ENCODE measurements at regions not wholly inside any gene's neighbourhood (a gene's known extent, or its start where the extent isn't known, plus 50 kb on each side); places are given as distances from the start of the nearest gene placed in this dataset.

GRCh38 chr4:171674781-171675180, 138.4 kb upstream of the GALNTL6 start:
- ATAC-seq: no peak
- H3K36me3 Mint-ChIP-seq: no peaks in the 10 kb centered on the region

GRCh38 chr4:171668403-171668802, 144.8 kb upstream of the GALNTL6 start:
- DNase-seq (ENCODE audit: low spot score) (no peak), ATAC-seq (no peak)
- no peaks in the 10 kb centered on the region for H3K36me3 Mint-ChIP-seq
- no peaks in the 10 kb centered on the region for H3K27me3 Mint-ChIP-seq
- H3K4me1 Mint-ChIP-seq (ENCODE audit: low read depth in 2 of 2): no peaks in the 10 kb centered on the region
- no peak overlapping the region for H3K27ac Mint-ChIP-seq
- H3K4me3 Mint-ChIP-seq: no peak overlapping the region
- H3K9me3 Mint-ChIP-seq: peaks cover 4% of the 10 kb centered on the region

More at GRCh38 chr4:171674781-171675180, 138.4 kb upstream of the GALNTL6 start:
- H3K9me3 Mint-ChIP-seq: peaks cover 3% of the 10 kb centered on the region
- H3K27ac Mint-ChIP-seq: no peak overlapping the region
- no peak overlapping the region for H3K4me3 Mint-ChIP-seq
- H3K27me3 Mint-ChIP-seq: no peaks in the 10 kb centered on the region
- H3K4me1 Mint-ChIP-seq (ENCODE audit: low read depth in 2 of 2): no peaks in the 10 kb centered on the region
- DNase-seq (ENCODE audit: low spot score): no peak

- Mint-ChIP-seq H3K4me1 (ENCODE audit: low read depth in 2 of 2) (no peaks in the 10 kb centered on the region), H3K36me3 (no peaks in the 10 kb centered on the region), H3K9me3 (peaks cover 4% of the 10 kb centered on the region), H3K27me3 (no peaks in the 10 kb centered on the region), H3K4me3 (no peak overlapping the region), H3K27ac (no peak overlapping the region)
- no peak for DNase-seq (ENCODE audit: low spot score)
- ATAC-seq: no peak
Observed at GRCh38 chr4:171667906-171668305, 145.3 kb upstream of the GALNTL6 start.

- Mint-ChIP-seq H3K27me3 (no peaks in the 10 kb centered on the region), H3K9me3 (peaks cover 9% of the 10 kb centered on the region), H3K36me3 (no peaks in the 10 kb centered on the region), H3K4me1 (ENCODE audit: low read depth in 2 of 2) (no peaks in the 10 kb centered on the region), H3K4me3 (no peak overlapping the region), H3K27ac (no peak overlapping the region)
- ATAC-seq (no peak), DNase-seq (ENCODE audit: low spot score) (no peak)
Observed at GRCh38 chr4:171651071-171651470, 162.1 kb upstream of the GALNTL6 start.

GRCh38 chr4:171650543-171650942, 162.7 kb upstream of the GALNTL6 start:
- Mint-ChIP-seq H3K27me3 (no peaks in the 10 kb centered on the region), H3K27ac (no peak overlapping the region), H3K4me3 (no peak overlapping the region), H3K36me3 (no peaks in the 10 kb centered on the region), H3K4me1 (ENCODE audit: low read depth in 2 of 2) (no peaks in the 10 kb centered on the region), H3K9me3 (peaks cover 9% of the 10 kb centered on the region)
- no peak for DNase-seq (ENCODE audit: low spot score)
- no peak for ATAC-seq

GRCh38 chr4:171648926-171649325, 164.3 kb upstream of the GALNTL6 start:
- Mint-ChIP-seq H3K4me1 (ENCODE audit: low read depth in 2 of 2) (peaks cover 0 to 5% of the 10 kb centered on the region in 2 donors), H3K4me3 (no peak overlapping the region), H3K36me3 (no peaks in the 10 kb centered on the region), H3K27me3 (no peaks in the 10 kb centered on the region), H3K9me3 (peaks cover 4% of the 10 kb centered on the region), H3K27ac (no peak overlapping the region)
- DNase-seq (ENCODE audit: low spot score): no peak
- ATAC-seq: no peak

- Mint-ChIP-seq H3K27ac (no peak overlapping the region), H3K36me3 (no peaks in the 10 kb centered on the region), H3K4me3 (no peak overlapping the region), H3K27me3 (no peaks in the 10 kb centered on the region), H3K4me1 (ENCODE audit: low read depth in 2 of 2) (peaks cover 0 to 11% of the 10 kb centered on the region in 2 donors), H3K9me3 (peaks cover 4% of the 10 kb centered on the region)
- DNase-seq (ENCODE audit: low spot score) (no peak), ATAC-seq (no peak)
Observed at GRCh38 chr4:171646984-171647383, 166.2 kb upstream of the GALNTL6 start.

GRCh38 chr4:171644430-171645057, 168.7 kb upstream of the GALNTL6 start:
- no peak for DNase-seq (ENCODE audit: low spot score)
- peak; percentile 36 to 76 for ATAC-seq
- H3K4me1 Mint-ChIP-seq (ENCODE audit: low read depth in 2 of 2): peaks cover 9 to 21% of the 10 kb centered on the region in 2 donors
- peaks cover 4% of the 10 kb centered on the region for H3K9me3 Mint-ChIP-seq
- no peaks in the 10 kb centered on the region for H3K27me3 Mint-ChIP-seq
- H3K27ac Mint-ChIP-seq: no peak overlapping the region
- no peak overlapping the region for H3K4me3 Mint-ChIP-seq
- no peaks in the 10 kb centered on the region for H3K36me3 Mint-ChIP-seq

- DNase-seq (ENCODE audit: low spot score) (no peak), ATAC-seq (peak; percentile 61 to 77)
- Mint-ChIP-seq H3K9me3 (peaks cover 4% of the 10 kb centered on the region), H3K4me3 (peak overlapping the region; percentile 29), H3K4me1 (ENCODE audit: low read depth in 2 of 2) (peaks cover 16 to 20% of the 10 kb centered on the region in 2 donors), H3K36me3 (no peaks in the 10 kb centered on the region), H3K27ac (no peak overlapping the region), H3K27me3 (no peaks in the 10 kb centered on the region)
Observed at GRCh38 chr4:171639540-171639939, 173.7 kb upstream of the GALNTL6 start.

- ATAC-seq: no peak
Observed at GRCh38 chr4:171636606-171637005, 176.6 kb upstream of the GALNTL6 start.

GRCh38 chr4:171629737-171630136, 183.5 kb upstream of the GALNTL6 start:
- H3K4me3 Mint-ChIP-seq: no peak overlapping the region
- no peak for ATAC-seq
- no peak for DNase-seq (ENCODE audit: low spot score)
- H3K4me1 Mint-ChIP-seq (ENCODE audit: low read depth in 2 of 2): no peaks in the 10 kb centered on the region
- H3K27ac Mint-ChIP-seq: no peak overlapping the region
- no peaks in the 10 kb centered on the region for H3K27me3 Mint-ChIP-seq
- no peaks in the 10 kb centered on the region for H3K36me3 Mint-ChIP-seq
- no peaks in the 10 kb centered on the region for H3K9me3 Mint-ChIP-seq

More at GRCh38 chr4:171636606-171637005, 176.6 kb upstream of the GALNTL6 start:
- no peak overlapping the region for H3K4me3 Mint-ChIP-seq
- DNase-seq (ENCODE audit: low spot score): no peak
- H3K36me3 Mint-ChIP-seq: no peaks in the 10 kb centered on the region
- no peak overlapping the region for H3K27ac Mint-ChIP-seq
- peaks cover 14 to 16% of the 10 kb centered on the region in 2 donors for H3K4me1 Mint-ChIP-seq (ENCODE audit: low read depth in 2 of 2)
- H3K9me3 Mint-ChIP-seq: peaks cover under 1% of the 10 kb centered on the region
- no peaks in the 10 kb centered on the region for H3K27me3 Mint-ChIP-seq

GRCh38 chr4:171629182-171629581, 184.0 kb upstream of the GALNTL6 start:
- DNase-seq (ENCODE audit: low spot score) (no peak), ATAC-seq (no peak)
- H3K4me1 Mint-ChIP-seq (ENCODE audit: low read depth in 2 of 2): no peaks in the 10 kb centered on the region
- no peaks in the 10 kb centered on the region for H3K27me3 Mint-ChIP-seq
- H3K9me3 Mint-ChIP-seq: no peaks in the 10 kb centered on the region
- H3K36me3 Mint-ChIP-seq: no peaks in the 10 kb centered on the region
- no peak overlapping the region for H3K27ac Mint-ChIP-seq
- no peak overlapping the region for H3K4me3 Mint-ChIP-seq

- H3K9me3 Mint-ChIP-seq: peaks cover 3% of the 10 kb centered on the region
- H3K27me3 Mint-ChIP-seq: no peaks in the 10 kb centered on the region
- H3K4me3 Mint-ChIP-seq: no peak overlapping the region
- H3K27ac Mint-ChIP-seq: no peak overlapping the region
- no peak for ATAC-seq
- peaks cover 4% of the 10 kb centered on the region for H3K36me3 Mint-ChIP-seq
- no peak for DNase-seq (ENCODE audit: low spot score)
- no peaks in the 10 kb centered on the region for H3K4me1 Mint-ChIP-seq (ENCODE audit: low read depth in 2 of 2)
Observed at GRCh38 chr4:171626554-171626953, 186.7 kb upstream of the GALNTL6 start.

GRCh38 chr4:171622729-171623128, 190.5 kb upstream of the GALNTL6 start:
- H3K4me3 Mint-ChIP-seq: no peak overlapping the region
- peaks cover 10% of the 10 kb centered on the region for H3K36me3 Mint-ChIP-seq
- peaks cover 7% of the 10 kb centered on the region for H3K9me3 Mint-ChIP-seq
- H3K27ac Mint-ChIP-seq: no peak overlapping the region
- no peaks in the 10 kb centered on the region for H3K4me1 Mint-ChIP-seq (ENCODE audit: low read depth in 2 of 2)
- no peaks in the 10 kb centered on the region for H3K27me3 Mint-ChIP-seq
- ATAC-seq (no peak), DNase-seq (ENCODE audit: low spot score) (no peak)

- H3K36me3 Mint-ChIP-seq: peaks cover 10% of the 10 kb centered on the region
- DNase-seq (ENCODE audit: low spot score): no peak
- no peak for ATAC-seq
- no peak overlapping the region for H3K27ac Mint-ChIP-seq
- H3K4me3 Mint-ChIP-seq: no peak overlapping the region
- no peaks in the 10 kb centered on the region for H3K4me1 Mint-ChIP-seq (ENCODE audit: low read depth in 2 of 2)
- H3K9me3 Mint-ChIP-seq: peaks cover 7% of the 10 kb centered on the region
- no peaks in the 10 kb centered on the region for H3K27me3 Mint-ChIP-seq
Observed at GRCh38 chr4:171621646-171622045, 191.6 kb upstream of the GALNTL6 start.

All from natural killer cell treated with Interleukin-12 subunit alpha and Interleukin-12 subunit beta and Interleukin-15 and Interleukin-18, amount 100 ng/mL, for 72 hours (primary cell).